SU-DHL-6 (cell line): ENCODE measurements at regions not wholly inside any gene's neighbourhood (a gene's known extent, or its start where the extent isn't known, plus 50 kb on each side); places are given as distances from the start of the nearest gene placed in this dataset.

ENCODE experiments used
- H2AFZ ChIP-seq: fragments of 200-600 bp; sonication (generic); 2 replicates; pipeline ENCODE4 v1.6.1; 2014; ENCODE audit warnings: low read depth, mild to moderate bottlenecking, moderate library complexity, mixed read lengths, antibody characterized with exemption, low read length; ENCODE audit not compliant: severe bottlenecking
- H3F3A ChIP-seq: fragments of 200-600 bp; shearing (Covaris generic); 2 replicates; pipeline ENCODE4 v1.6.0; 2016; ENCODE audit warnings: antibody characterized with exemption, mild to moderate bottlenecking; ENCODE audit not compliant: insufficient read depth
- H3K27ac ChIP-seq: fragments of 200-600 bp; sonication (generic); 2 replicates; pipeline ENCODE4 v1.5.1; 2016; ENCODE audit warnings: low read depth, mild to moderate bottlenecking, low read length, moderate library complexity, mixed read lengths
- H3K27me3 ChIP-seq: fragments of 200-600 bp; sonication (generic), shearing (Covaris generic); 2 replicates; pipeline ENCODE4 v1.6.0; 2014; ENCODE audit warnings: mild to moderate bottlenecking, low read length
- H3K36me3 ChIP-seq: fragments of 200-600 bp; sonication (generic); 2 replicates; pipeline ENCODE4 v1.6.1; 2014; ENCODE audit warnings: mild to moderate bottlenecking, low read length, mixed read lengths
- H3K4me2 ChIP-seq: fragments of 300-600, 200-600 bp; shearing (Covaris generic), sonication (generic); 2 replicates; pipeline ENCODE4 v1.6.0; 2014; ENCODE audit warnings: low read length, low read depth, mild to moderate bottlenecking; ENCODE audit not compliant: poor library complexity, severe bottlenecking
- H3K4me3 ChIP-seq: fragments of 200-600 bp; sonication (generic); 2 replicates; pipeline ENCODE4 v1.5.1; 2014; ENCODE audit warnings: antibody characterized with exemption, low read length, mild to moderate bottlenecking, mixed read lengths; ENCODE audit not compliant: insufficient read depth, poor library complexity, severe bottlenecking
- H3K79me2 ChIP-seq: fragments of 200-600 bp; sonication (generic); 2 replicates; pipeline ENCODE4 v1.6.1; 2014; ENCODE audit warnings: mild to moderate bottlenecking, low read length, moderate library complexity; ENCODE audit not compliant: insufficient read depth
- H3K9ac ChIP-seq: fragments of 200-600 bp; sonication (generic); 2 replicates; pipeline ENCODE4 v1.7.0; 2014; ENCODE audit warnings: mild to moderate bottlenecking, low read length
- H3K9me2 ChIP-seq: fragments of 200-600 bp; sonication (generic); replicated peaks from 2 replicates; pipeline ENCODE4 v1.6.1; 2014; ENCODE audit warnings: low read length; ENCODE audit not compliant: insufficient read depth
- H3K9me3 ChIP-seq: fragments of 200-600 bp; sonication (generic); 2 replicates; pipeline ENCODE4 v1.6.1; 2014; ENCODE audit warnings: low read length, mixed read lengths; ENCODE audit not compliant: insufficient read depth
- H4K20me1 ChIP-seq: fragments of 200-600 bp; sonication (generic); 2 replicates; pipeline ENCODE4 v1.6.1; 2014; ENCODE audit warnings: low read depth, mild to moderate bottlenecking, antibody characterized with exemption, low read length, moderate library complexity, mixed read lengths
- EZH2phosphoT487 ChIP-seq: fragments of 200-600 bp; sonication (generic), shearing (Covaris generic); conservative IDR thresholded peaks from 2 replicates; pipeline ENCODE4 v1.6.1; 2018; ENCODE audit warnings: mild to moderate bottlenecking, antibody characterized with exemption, low read length, moderate library complexity, mixed read lengths
- TF ChIP-seq, protein P1 (sequence below): fragments of 200-600 bp; sonication (generic); IDR thresholded peaks from one replicate; pipeline ENCODE4 v1.5.1; 2017; ENCODE audit warnings: antibody characterized with exemption, mild to moderate bottlenecking, low read length, moderate library complexity; ENCODE audit not compliant: insufficient read depth, poor library complexity, severe bottlenecking

DNA sequence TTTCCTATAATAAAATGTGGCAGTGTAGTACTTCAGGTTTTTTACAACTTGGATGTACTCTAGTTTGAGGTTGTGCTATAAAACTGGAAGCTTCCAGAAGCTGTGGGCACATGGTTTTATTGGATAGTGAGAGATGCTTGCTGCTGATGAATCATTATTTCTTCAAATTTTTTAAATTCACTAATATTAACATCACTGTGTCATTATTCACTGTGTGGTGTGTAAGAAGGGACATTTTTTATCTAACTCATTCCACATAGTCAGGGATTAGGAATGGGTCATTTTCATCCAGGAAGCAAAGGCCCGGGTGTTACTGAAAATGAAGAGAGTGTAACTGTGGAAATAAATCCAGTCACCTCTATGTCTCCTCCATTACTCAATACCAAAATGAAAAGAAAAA is 421.0 kb downstream of the TENT5A start:
- Histone ChIP-seq H3K4me2 (no peak overlapping the region), H3K9ac (no peak overlapping the region), H3K36me3 (no peaks in the 10 kb centered on the region), H3K79me2 (no peaks in the 10 kb centered on the region), H2AFZ (no peak overlapping the region), H3K27me3 (no peaks in the 10 kb centered on the region), H3K9me3 (no peaks in the 10 kb centered on the region), H4K20me1 (no peaks in the 10 kb centered on the region), H3K27ac (no peak overlapping the region), H3K9me2 (no peaks in the 10 kb centered on the region), H3K4me3 (no peak overlapping the region), H3F3A (no peaks in the 10 kb centered on the region)
- TF ChIP-seq EZH2phosphoT487: no peak
- TF ChIP-seq, protein P1, sequence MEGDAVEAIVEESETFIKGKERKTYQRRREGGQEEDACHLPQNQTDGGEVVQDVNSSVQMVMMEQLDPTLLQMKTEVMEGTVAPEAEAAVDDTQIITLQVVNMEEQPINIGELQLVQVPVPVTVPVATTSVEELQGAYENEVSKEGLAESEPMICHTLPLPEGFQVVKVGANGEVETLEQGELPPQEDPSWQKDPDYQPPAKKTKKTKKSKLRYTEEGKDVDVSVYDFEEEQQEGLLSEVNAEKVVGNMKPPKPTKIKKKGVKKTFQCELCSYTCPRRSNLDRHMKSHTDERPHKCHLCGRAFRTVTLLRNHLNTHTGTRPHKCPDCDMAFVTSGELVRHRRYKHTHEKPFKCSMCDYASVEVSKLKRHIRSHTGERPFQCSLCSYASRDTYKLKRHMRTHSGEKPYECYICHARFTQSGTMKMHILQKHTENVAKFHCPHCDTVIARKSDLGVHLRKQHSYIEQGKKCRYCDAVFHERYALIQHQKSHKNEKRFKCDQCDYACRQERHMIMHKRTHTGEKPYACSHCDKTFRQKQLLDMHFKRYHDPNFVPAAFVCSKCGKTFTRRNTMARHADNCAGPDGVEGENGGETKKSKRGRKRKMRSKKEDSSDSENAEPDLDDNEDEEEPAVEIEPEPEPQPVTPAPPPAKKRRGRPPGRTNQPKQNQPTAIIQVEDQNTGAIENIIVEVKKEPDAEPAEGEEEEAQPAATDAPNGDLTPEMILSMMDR: no peak

GRCh38 chr6:81328700-81329099 is 423.8 kb downstream of the TENT5A start:
- Histone ChIP-seq H3K27me3 (no peaks in the 10 kb centered on the region), H3K9me3 (no peaks in the 10 kb centered on the region), H3K36me3 (no peaks in the 10 kb centered on the region), H3K4me3 (no peak overlapping the region), H3K9me2 (no peaks in the 10 kb centered on the region), H3K27ac (no peak overlapping the region), H3K9ac (no peak overlapping the region), H3F3A (no peaks in the 10 kb centered on the region), H2AFZ (no peak overlapping the region), H3K79me2 (no peaks in the 10 kb centered on the region), H4K20me1 (no peaks in the 10 kb centered on the region), H3K4me2 (no peak overlapping the region)
- TF ChIP-seq EZH2phosphoT487: no peak
- TF ChIP-seq, protein P1: no peak

DNA sequence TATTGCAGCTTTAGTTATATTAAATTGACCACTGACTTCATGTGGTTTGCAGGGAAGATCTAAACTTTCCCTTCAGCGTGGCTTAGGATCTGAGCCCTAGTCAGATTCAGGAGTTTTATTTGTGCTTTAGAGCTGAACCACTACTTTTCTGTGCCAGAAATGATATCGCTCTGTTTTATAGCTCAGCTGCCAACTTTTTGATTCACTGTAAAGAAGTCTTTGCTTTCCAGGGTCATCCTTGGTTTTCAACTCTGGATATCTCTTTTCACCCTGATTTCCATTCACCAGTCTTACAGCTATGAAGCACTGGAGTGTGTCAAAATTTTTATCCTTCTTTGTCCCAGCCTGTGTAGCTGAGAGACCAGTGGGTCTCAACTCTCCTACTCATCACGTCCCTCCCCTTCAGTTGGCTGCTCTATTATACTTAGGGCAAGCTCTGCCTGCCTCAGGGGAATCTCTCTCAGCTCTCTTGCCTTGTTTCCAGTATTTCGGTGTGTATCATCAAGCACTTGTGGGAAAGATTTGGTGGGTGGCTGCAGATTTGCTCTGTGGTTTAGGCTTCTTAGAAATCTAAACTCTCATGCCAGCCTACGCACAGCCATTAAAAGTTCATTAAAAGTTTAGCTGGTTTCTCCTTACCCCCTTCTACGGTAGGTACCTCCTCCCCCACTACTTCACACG is 425.5 kb downstream of the TENT5A start:
- Histone ChIP-seq H3K9ac (no peak overlapping the region), H3K27me3 (no peaks in the 10 kb centered on the region), H3K4me3 (no peak overlapping the region), H2AFZ (no peak overlapping the region), H4K20me1 (no peaks in the 10 kb centered on the region), H3F3A (no peaks in the 10 kb centered on the region), H3K9me2 (no peaks in the 10 kb centered on the region), H3K9me3 (no peaks in the 10 kb centered on the region), H3K79me2 (no peaks in the 10 kb centered on the region), H3K27ac (no peak overlapping the region), H3K4me2 (no peak overlapping the region), H3K36me3 (no peaks in the 10 kb centered on the region)
- TF ChIP-seq, protein P1: no peak
- TF ChIP-seq EZH2phosphoT487: no peak
